Activated B cell treated with CpG ODN at 0.5 μM for 24 hours (primary cell): ENCODE measurements at regions not wholly inside any gene's neighbourhood (a gene's known extent, or its start where the extent isn't known, plus 50 kb on each side); places are given as distances from the start of the nearest gene placed in this dataset.
A peak's percentile ranks its signal among the peaks of the same experiment; 100 is the strongest.
"Not testable (repeated sequence)": the region's sequence is repeated elsewhere in the genome, so short reads cannot be mapped to it uniquely, and the experiment has no call there.

Experiments used
- ATAC-seq: fragments of 200-7000 bp; cut with Tn5 transposase; one replicate; pipeline ENCODE4 v1.10.0; 2021; ENCODE audit warnings: low read depth, mild to moderate bottlenecking, moderate library complexity
- CTCF ChIA-PET: fragments of 350-600 bp; sonication (Branson Sonifier 250); formaldehyde crosslinking; loops from one replicate; lab custom pipeline; 2021; ENCODE audit warnings: antibody characterized with exemption; lab: Charles Lee
- POLR2A ChIA-PET: fragments of 350-600 bp; sonication (Branson Sonifier 250); formaldehyde crosslinking; loops from one replicate; lab custom pipeline; 2021; ENCODE audit warnings: antibody characterized with exemption; lab: Charles Lee
- DNase-seq: peaks from one replicate; pipeline ENCODE4 v3.0.0; 2022
- H3K27ac Mint-ChIP-seq: one replicate; pipeline ENCODE4 v1.8.0; 2020; ENCODE audit warnings: mixed read lengths
- H3K27me3 Mint-ChIP-seq: one replicate; pipeline ENCODE4 v1.8.0; 2021; ENCODE audit warnings: mixed read lengths
- H3K36me3 Mint-ChIP-seq: one replicate; pipeline ENCODE4 v1.8.0; 2021; ENCODE audit warnings: low read depth, mixed read lengths
- H3K4me1 Mint-ChIP-seq: one replicate; pipeline ENCODE4 v1.8.0; 2021; ENCODE audit warnings: mixed read lengths
- H3K4me3 Mint-ChIP-seq: one replicate; pipeline ENCODE4 v1.8.0; 2020; ENCODE audit warnings: mild to moderate bottlenecking, mixed read lengths
- H3K9me3 Mint-ChIP-seq: one replicate; pipeline ENCODE4 v1.8.0; 2020; ENCODE audit warnings: mixed read lengths
- intact Hi-C: fragments of 100-400 bp; cut with micrococcal nuclease; formaldehyde crosslinking; loops from one replicate; pipeline ENCODE4 v1.15.1; 2024
- TF ChIP-seq, protein P1 (sequence below): fragments of 200-600 bp; IDR thresholded peaks from one replicate; pipeline ENCODE4 v1.8.0; 2022; ENCODE audit warnings: antibody characterized with exemption, mild to moderate bottlenecking

DNA sequence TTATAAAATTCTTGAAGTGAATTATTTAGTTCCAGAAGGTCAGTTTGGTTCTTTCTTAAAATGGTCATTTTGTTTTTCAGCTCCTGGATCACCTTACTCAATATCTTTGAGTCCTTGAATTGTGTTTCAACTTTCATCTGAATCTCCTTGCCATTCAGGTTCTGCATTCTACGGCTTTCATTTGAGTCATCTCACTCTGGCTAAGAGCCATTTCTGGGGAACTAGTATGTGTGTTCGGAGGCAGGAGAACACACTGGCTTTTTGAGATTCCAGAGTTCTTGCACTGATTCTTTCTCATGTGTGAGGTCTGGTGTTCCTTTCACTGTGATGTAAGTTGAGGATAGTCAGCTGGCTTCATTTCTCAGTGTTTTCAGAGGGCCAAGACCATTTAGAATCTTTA lies 708.4 kb upstream of the FRG1 start:
- no peaks in the 10 kb centered on the region for H3K27me3 Mint-ChIP-seq
- no peak overlapping the region for H3K27ac Mint-ChIP-seq
- H3K36me3 Mint-ChIP-seq, result no peaks in the 10 kb centered on the region
- peaks cover 2% of the 10 kb centered on the region for H3K9me3 Mint-ChIP-seq
- POLR2A ChIA-PET, result no interaction called here
- CTCF ChIA-PET, result no interaction called here
- H3K4me3 Mint-ChIP-seq, result no peak overlapping the region
- ATAC-seq (no peak), DNase-seq (no peak)
- TF ChIP-seq, protein P1, sequence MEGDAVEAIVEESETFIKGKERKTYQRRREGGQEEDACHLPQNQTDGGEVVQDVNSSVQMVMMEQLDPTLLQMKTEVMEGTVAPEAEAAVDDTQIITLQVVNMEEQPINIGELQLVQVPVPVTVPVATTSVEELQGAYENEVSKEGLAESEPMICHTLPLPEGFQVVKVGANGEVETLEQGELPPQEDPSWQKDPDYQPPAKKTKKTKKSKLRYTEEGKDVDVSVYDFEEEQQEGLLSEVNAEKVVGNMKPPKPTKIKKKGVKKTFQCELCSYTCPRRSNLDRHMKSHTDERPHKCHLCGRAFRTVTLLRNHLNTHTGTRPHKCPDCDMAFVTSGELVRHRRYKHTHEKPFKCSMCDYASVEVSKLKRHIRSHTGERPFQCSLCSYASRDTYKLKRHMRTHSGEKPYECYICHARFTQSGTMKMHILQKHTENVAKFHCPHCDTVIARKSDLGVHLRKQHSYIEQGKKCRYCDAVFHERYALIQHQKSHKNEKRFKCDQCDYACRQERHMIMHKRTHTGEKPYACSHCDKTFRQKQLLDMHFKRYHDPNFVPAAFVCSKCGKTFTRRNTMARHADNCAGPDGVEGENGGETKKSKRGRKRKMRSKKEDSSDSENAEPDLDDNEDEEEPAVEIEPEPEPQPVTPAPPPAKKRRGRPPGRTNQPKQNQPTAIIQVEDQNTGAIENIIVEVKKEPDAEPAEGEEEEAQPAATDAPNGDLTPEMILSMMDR, result no peak
- no peaks in the 10 kb centered on the region for H3K4me1 Mint-ChIP-seq
- intact Hi-C loops, result no loop called here

DNA sequence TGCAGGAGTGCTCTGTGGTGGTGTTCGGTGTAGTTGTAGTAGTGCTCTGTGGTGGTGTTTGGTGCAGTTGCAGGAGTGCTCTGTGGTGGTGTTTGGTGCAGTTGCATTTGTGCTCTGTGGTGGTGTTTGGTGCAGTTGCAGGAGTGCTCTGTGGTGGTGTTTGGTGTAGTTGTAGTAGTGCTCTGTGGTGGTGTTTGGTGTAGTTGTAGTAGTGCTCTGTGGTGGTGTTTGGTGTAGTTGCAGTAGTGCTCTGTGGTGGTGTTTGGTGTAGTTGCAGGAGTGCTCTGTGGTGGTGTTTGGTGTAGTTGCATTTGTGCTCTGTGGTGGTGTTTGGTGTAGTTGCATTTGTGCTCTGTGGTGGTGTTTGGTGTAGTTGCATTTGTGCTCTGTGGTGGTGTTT lies 706.9 kb upstream of the FRG1 start:
- H3K27ac Mint-ChIP-seq, CTCF ChIA-PET, H3K9me3 Mint-ChIP-seq, H3K4me3 Mint-ChIP-seq, H3K4me1 Mint-ChIP-seq, intact Hi-C loops, POLR2A ChIA-PET, H3K36me3 Mint-ChIP-seq, H3K27me3 Mint-ChIP-seq, ATAC-seq: not testable (repeated sequence)
- peak; percentile 19 for DNase-seq

DNA sequence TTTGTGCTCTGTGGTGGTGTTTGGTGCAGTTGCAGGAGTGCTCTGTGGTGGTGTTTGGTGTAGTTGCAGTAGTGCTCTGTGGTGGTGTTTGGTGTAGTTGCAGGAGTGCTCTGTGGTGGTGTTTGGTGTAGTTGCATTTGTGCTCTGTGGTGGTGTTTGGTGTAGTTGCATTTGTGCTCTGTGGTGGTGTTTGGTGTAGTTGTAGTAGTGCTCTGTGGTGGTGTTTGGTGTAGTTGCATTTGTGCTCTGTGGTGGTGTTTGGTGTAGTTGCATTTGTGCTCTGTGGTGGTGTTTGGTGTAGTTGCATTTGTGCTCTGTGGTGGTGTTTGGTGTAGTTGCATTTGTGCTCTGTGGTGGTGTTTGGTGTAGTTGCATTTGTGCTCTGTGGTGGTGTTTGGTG lies 705.7 kb upstream of the FRG1 start:
- H3K4me3 Mint-ChIP-seq, H3K27ac Mint-ChIP-seq, H3K9me3 Mint-ChIP-seq, intact Hi-C loops, H3K4me1 Mint-ChIP-seq, H3K27me3 Mint-ChIP-seq, POLR2A ChIA-PET, CTCF ChIA-PET, ATAC-seq, H3K36me3 Mint-ChIP-seq: not testable (repeated sequence)
- DNase-seq, result peak; percentile 17

DNA sequence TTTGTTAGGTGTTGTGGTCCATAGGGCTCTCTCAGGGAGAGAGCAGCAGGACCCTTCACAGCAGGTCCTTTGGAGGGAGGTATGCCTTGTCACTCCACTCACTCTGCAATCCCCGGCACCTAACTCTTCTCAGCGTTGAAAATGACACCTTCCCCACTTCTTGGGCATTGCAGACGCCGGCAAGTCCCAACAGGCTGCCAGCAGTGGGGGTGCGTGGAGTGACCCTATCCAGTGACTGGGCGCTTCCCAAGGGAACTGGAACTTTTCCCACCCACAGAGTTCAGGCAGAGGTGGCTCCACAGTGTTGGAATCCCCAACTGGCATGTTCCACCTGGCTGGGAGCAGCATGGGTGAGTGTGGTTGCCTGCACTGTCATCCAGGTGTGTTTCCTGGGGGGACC lies 705.1 kb upstream of the FRG1 start:
- ChIA-PET POLR2A (no interaction called here), CTCF (no interaction called here)
- Mint-ChIP-seq H3K4me3 (no peak overlapping the region), H3K4me1 (no peaks in the 10 kb centered on the region), H3K27me3 (no peaks in the 10 kb centered on the region), H3K36me3 (no peaks in the 10 kb centered on the region), H3K9me3 (peaks cover 2% of the 10 kb centered on the region), H3K27ac (no peak overlapping the region)
- ATAC-seq (no peak), DNase-seq (no peak)
- intact Hi-C loops, result no loop called here
- TF ChIP-seq, protein P1, result no peak

DNA sequence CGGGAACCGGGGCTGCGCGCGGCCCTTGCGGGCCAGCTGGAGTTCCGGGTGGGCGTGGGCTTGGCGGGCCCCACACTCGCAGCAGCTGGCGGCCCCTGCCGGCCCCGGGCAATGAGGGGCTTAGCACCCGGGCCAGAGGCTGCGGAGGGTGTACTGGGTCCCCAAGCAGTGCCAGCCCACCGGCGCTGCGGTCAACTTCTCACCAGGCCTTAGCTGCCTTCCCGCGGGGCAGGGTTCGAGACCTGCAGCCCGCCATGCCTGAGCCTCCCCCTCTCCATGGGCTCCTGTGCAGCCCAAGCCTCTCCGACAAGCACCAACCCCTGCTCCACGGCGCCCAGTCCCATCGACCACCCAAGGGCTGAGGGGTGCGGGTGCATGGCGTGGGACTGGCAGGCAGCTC lies 704.4 kb upstream of the FRG1 start:
- H3K9me3 Mint-ChIP-seq, H3K27me3 Mint-ChIP-seq, H3K4me1 Mint-ChIP-seq, ATAC-seq, POLR2A ChIA-PET, H3K36me3 Mint-ChIP-seq, intact Hi-C loops, H3K27ac Mint-ChIP-seq, DNase-seq, CTCF ChIA-PET, H3K4me3 Mint-ChIP-seq: not testable (repeated sequence)

DNA sequence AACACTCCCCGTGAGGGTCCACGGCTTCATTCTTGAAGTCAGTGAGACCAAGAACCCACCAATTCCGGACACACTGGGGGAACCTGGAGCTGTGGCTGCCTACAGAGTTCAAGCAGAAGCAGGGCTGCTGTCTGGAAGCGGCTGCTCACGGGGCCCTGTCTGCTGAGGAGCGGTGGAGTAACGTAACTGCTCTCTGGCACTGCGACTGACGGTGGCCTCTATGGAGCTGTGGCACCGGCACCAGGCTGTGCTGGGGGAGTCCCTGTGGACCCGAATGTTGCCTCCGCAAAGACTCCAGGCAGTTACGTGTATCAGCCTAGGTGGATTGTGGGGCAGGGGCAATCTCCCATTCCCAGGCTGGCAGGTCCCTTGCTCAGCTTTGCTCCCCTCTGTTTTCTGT lies 703.3 kb upstream of the FRG1 start:
- intact Hi-C loops, result no loop called here
- DNase-seq (no peak), ATAC-seq (no peak)
- CTCF ChIA-PET, result no interaction called here
- POLR2A ChIA-PET, result no interaction called here
- no peaks in the 10 kb centered on the region for H3K27me3 Mint-ChIP-seq
- TF ChIP-seq, protein P1, result no peak
- no peaks in the 10 kb centered on the region for H3K9me3 Mint-ChIP-seq
- no peak overlapping the region for H3K27ac Mint-ChIP-seq
- H3K36me3 Mint-ChIP-seq, result no peaks in the 10 kb centered on the region
- no peak overlapping the region for H3K4me3 Mint-ChIP-seq
- H3K4me1 Mint-ChIP-seq, result no peaks in the 10 kb centered on the region

DNA sequence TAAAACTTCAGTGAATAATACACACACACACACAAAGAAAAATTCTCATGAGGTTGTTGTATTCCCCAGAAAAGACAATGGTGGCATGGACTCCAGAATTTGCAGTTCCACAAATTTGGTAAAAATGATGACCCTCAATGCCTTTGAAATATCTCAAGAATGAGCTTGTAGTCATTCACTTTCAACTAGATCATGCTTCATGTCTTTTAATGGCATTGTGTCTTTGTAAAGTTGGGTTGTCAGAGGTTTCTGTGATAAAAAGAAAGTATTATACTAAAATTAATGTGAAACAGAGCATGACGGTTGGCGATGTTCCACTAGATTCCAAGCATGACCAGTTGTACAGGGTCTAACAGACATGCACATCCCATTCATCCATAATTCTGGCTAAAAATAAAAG lies 685.0 kb upstream of the FRG1 start:
- Mint-ChIP-seq H3K4me3 (no peak overlapping the region), H3K4me1 (no peaks in the 10 kb centered on the region), H3K27me3 (no peaks in the 10 kb centered on the region), H3K9me3 (peaks cover 13% of the 10 kb centered on the region), H3K27ac (no peak overlapping the region), H3K36me3 (no peaks in the 10 kb centered on the region)
- intact Hi-C loops, result no loop called here
- POLR2A ChIA-PET, result no interaction called here
- DNase-seq, result no peak
- CTCF ChIA-PET, result no interaction called here
- TF ChIP-seq, protein P1, result no peak
- ATAC-seq, result no peak
